ENCODE measurements at regions not wholly inside any gene's neighbourhood (a gene's known extent, or its start where the extent isn't known, plus 50 kb on each side); places are given as distances from the start of the nearest gene placed in this dataset.
"Not testable (repeated sequence)": the region's sequence is repeated elsewhere in the genome, so short reads cannot be mapped to it uniquely, and the experiment has no call there.

DNA sequence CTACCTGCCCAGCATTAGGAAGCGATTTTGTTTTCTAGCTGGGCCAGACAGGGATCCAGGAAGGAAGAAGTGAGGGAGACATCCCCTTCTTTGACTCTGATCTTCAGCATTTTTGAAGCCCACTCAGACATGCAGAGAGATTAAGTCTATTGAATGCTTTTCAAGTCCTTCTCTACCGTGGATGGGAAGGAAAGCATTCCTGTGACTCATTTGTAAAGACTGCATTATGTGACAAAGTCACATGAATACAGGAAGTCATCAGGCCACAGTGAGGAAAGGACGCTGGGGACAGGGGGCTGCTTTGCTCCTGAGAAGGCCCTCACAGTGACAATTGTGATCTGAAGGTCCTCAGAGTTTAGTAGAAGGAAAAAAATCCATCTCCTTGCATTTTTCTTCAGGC lies 67.4 kb upstream of the GBA3 start:
- no peaks in the 10 kb centered on the region for H3K27me3 ChIP-seq (replicated peaks; ENCODE audit: insufficient read depth, low read depth, low read length, poor library complexity)
- H3K36me3 ChIP-seq (ENCODE audit: insufficient read depth, low read length, poor library complexity, severe bottlenecking), result no peaks in the 10 kb centered on the region
- CTCF ChIA-PET, result no interaction called here
- no peak overlapping the region for H3K4me3 ChIP-seq (ENCODE audit: low read depth, low read length, poor library complexity, severe bottlenecking)
- peak; percentile 63 for DNase-seq (ENCODE audit: low spot score)
- TF ChIP-seq EZH2 (IDR thresholded peaks at IDR 0.05; ENCODE audit: borderline replicate concordance, low read depth, low read length, poor library complexity, severe bottlenecking), result no peak
- TF ChIP-seq, protein P1, sequence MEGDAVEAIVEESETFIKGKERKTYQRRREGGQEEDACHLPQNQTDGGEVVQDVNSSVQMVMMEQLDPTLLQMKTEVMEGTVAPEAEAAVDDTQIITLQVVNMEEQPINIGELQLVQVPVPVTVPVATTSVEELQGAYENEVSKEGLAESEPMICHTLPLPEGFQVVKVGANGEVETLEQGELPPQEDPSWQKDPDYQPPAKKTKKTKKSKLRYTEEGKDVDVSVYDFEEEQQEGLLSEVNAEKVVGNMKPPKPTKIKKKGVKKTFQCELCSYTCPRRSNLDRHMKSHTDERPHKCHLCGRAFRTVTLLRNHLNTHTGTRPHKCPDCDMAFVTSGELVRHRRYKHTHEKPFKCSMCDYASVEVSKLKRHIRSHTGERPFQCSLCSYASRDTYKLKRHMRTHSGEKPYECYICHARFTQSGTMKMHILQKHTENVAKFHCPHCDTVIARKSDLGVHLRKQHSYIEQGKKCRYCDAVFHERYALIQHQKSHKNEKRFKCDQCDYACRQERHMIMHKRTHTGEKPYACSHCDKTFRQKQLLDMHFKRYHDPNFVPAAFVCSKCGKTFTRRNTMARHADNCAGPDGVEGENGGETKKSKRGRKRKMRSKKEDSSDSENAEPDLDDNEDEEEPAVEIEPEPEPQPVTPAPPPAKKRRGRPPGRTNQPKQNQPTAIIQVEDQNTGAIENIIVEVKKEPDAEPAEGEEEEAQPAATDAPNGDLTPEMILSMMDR (conservative IDR thresholded peaks at IDR 0.05; ENCODE audit: low read depth, low read length), result no peak
- POLR2A ChIA-PET (ENCODE audit: low non-redundant PET), result no interaction called here
- H3K4me1 ChIP-seq (ENCODE audit: insufficient read depth, low read length, poor library complexity, severe bottlenecking), result no peaks in the 10 kb centered on the region
- BruUV-seq (replicated peaks), result no TSS peak
- H3K27ac ChIP-seq (ENCODE audit: low read depth, low read length, poor library complexity, severe bottlenecking), result no peak overlapping the region
- H3K9me3 ChIP-seq (ENCODE audit: low read depth, low read length, poor library complexity, severe bottlenecking), result no peaks in the 10 kb centered on the region
- intact Hi-C loops (cut with micrococcal nuclease; ENCODE audit: unreplicated experiment), result no loop called here

DNA sequence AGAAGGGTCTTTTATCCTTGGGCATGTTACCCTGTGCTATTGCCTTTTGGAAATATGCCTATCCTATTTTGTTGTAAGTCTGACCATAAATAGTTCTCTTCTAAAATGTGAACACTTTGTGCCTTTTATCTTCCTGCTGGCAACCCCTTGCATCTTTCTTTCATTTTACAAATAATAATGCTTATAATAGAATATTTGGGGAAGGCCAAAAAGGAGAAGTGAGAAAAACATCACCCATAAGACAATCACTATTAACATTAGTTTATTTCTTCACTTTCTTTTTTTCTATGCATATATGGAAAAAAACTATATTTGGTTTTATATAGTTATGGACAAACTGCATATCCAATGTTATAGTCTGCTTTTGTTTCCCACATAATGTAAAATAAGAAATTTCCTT lies 64.9 kb upstream of the GBA3 start:
- H3K4me1 ChIP-seq (ENCODE audit: insufficient read depth, low read length, poor library complexity, severe bottlenecking); DNase-seq (ENCODE audit: low spot score); H3K9me3 ChIP-seq (ENCODE audit: low read depth, low read length, poor library complexity, severe bottlenecking); H3K36me3 ChIP-seq (ENCODE audit: insufficient read depth, low read length, poor library complexity, severe bottlenecking); H3K27me3 ChIP-seq (replicated peaks; ENCODE audit: insufficient read depth, low read depth, low read length, poor library complexity); CTCF ChIA-PET; BruUV-seq (replicated peaks); POLR2A ChIA-PET (ENCODE audit: low non-redundant PET); H3K4me3 ChIP-seq (ENCODE audit: low read depth, low read length, poor library complexity, severe bottlenecking); intact Hi-C loops (cut with micrococcal nuclease; ENCODE audit: unreplicated experiment); H3K27ac ChIP-seq (ENCODE audit: low read depth, low read length, poor library complexity, severe bottlenecking): not testable (repeated sequence)

DNA sequence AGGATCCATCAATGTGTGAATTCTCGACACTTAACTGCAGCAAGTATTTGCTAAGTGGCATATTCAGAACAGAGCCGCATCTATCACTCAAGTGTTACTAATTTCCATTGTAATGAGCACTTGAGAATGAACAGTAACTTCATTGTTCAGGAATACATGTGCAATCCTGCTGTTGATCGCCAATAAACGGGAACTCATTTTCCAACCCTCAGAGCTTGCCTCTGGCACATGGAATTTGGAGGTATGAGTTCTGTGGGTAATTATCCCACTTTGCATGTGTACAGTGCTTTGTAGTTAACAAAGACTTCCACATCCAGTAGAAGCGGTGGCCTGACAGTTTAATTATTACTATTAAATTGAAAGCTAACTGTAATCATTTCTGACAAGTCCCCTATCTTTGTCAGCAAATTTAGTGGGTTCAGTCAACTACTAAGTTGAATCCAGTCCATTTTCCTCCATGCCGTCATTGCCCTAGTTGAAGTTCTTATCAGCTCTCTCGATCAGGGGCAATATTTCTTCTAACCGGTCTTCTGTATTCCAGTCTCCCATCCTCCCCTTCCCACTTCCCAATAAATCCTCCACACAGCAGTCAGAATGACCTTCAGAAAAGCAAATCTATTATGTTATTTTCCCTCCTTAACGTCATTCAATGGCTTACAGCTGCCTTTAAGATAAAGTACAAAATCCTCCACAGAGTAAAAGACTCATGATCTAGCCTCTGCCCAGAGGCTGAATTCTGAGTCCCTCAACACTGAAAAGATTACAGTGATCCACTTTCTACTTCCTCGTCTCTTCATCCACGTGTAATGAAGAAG lies 62.4 kb upstream of the GBA3 start:
- intact Hi-C loops (cut with micrococcal nuclease; ENCODE audit: unreplicated experiment); POLR2A ChIA-PET (ENCODE audit: low non-redundant PET); DNase-seq (ENCODE audit: low spot score): not testable (repeated sequence)

DNA sequence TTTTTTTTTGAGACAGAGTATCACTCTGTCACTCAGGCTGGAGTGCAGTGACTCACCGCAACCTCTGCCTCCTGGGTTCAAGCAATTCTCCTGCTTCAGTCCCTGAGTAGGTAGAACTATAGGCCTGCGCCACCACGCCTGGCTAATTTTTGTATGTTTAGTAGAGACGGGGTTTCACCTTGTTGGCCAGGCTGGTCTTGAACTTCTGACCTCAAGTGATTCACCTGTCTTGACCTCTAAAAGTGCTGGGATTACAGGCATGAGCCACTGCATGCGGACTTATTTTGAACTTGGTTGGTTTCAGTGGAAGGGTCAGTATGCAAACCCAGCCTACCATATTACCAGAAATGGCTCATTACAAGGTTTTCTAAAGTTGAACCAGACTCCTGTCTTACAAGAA lies 61.6 kb upstream of the GBA3 start:
- H3K27ac ChIP-seq (ENCODE audit: low read depth, low read length, poor library complexity, severe bottlenecking); intact Hi-C loops (cut with micrococcal nuclease; ENCODE audit: unreplicated experiment); BruUV-seq (replicated peaks): not testable (repeated sequence)

More for the DNA sequence above, 62.4 kb upstream of the GBA3 start:
- BruUV-seq (replicated peaks); H3K9me3 ChIP-seq (ENCODE audit: low read depth, low read length, poor library complexity, severe bottlenecking); H3K27ac ChIP-seq (ENCODE audit: low read depth, low read length, poor library complexity, severe bottlenecking); H3K27me3 ChIP-seq (replicated peaks; ENCODE audit: insufficient read depth, low read depth, low read length, poor library complexity); CTCF ChIA-PET; H3K36me3 ChIP-seq (ENCODE audit: insufficient read depth, low read length, poor library complexity, severe bottlenecking); H3K4me3 ChIP-seq (ENCODE audit: low read depth, low read length, poor library complexity, severe bottlenecking); H3K4me1 ChIP-seq (ENCODE audit: insufficient read depth, low read length, poor library complexity, severe bottlenecking): not testable (repeated sequence)

More for the DNA sequence above, 61.6 kb upstream of the GBA3 start:
- POLR2A ChIA-PET (ENCODE audit: low non-redundant PET); H3K4me3 ChIP-seq (ENCODE audit: low read depth, low read length, poor library complexity, severe bottlenecking); H3K27me3 ChIP-seq (replicated peaks; ENCODE audit: insufficient read depth, low read depth, low read length, poor library complexity); H3K36me3 ChIP-seq (ENCODE audit: insufficient read depth, low read length, poor library complexity, severe bottlenecking); H3K9me3 ChIP-seq (ENCODE audit: low read depth, low read length, poor library complexity, severe bottlenecking); H3K4me1 ChIP-seq (ENCODE audit: insufficient read depth, low read length, poor library complexity, severe bottlenecking); DNase-seq (ENCODE audit: low spot score); CTCF ChIA-PET: not testable (repeated sequence)
